ENCODE measurements at regions not wholly inside any gene's neighbourhood (a gene's known extent, or its start where the extent isn't known, plus 50 kb on each side); places are given as distances from the start of the nearest gene placed in this dataset.

- TF ChIP-seq EZH2 (IDR thresholded peaks at IDR 0.05; ENCODE audit: borderline replicate concordance), result no peak
- TF ChIP-seq, protein P1, sequence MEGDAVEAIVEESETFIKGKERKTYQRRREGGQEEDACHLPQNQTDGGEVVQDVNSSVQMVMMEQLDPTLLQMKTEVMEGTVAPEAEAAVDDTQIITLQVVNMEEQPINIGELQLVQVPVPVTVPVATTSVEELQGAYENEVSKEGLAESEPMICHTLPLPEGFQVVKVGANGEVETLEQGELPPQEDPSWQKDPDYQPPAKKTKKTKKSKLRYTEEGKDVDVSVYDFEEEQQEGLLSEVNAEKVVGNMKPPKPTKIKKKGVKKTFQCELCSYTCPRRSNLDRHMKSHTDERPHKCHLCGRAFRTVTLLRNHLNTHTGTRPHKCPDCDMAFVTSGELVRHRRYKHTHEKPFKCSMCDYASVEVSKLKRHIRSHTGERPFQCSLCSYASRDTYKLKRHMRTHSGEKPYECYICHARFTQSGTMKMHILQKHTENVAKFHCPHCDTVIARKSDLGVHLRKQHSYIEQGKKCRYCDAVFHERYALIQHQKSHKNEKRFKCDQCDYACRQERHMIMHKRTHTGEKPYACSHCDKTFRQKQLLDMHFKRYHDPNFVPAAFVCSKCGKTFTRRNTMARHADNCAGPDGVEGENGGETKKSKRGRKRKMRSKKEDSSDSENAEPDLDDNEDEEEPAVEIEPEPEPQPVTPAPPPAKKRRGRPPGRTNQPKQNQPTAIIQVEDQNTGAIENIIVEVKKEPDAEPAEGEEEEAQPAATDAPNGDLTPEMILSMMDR (IDR thresholded peaks at IDR 0.05; ENCODE audit: poor library complexity), result no peak
- TF ChIP-seq EZH2phosphoT487 (IDR thresholded peaks at IDR 0.05; ENCODE audit: low read depth, severe bottlenecking, unreplicated experiment), result no peak
These were observed 379.6 kb downstream of the TSHZ3 start for GRCh38 chr19:30969591-30969990.

Data from hepatocyte (in vitro differentiated cells).